GM13977 (cell line): ENCODE measurements at regions not wholly inside any gene's neighbourhood (a gene's known extent, or its start where the extent isn't known, plus 50 kb on each side); places are given as distances from the start of the nearest gene placed in this dataset.

Source experiments
- DNase-seq: peaks from one replicate; pipeline ENCODE4 v3.0.0; 2012; ENCODE audit warnings: low spot score
- CTCF ChIP-seq: IDR thresholded peaks from 2 replicates; pipeline ENCODE4 v1.5.1; 2012; ENCODE audit warnings: mild to moderate bottlenecking, control low read depth; ENCODE audit not compliant: insufficient read depth; ENCODE audit errors: extremely low read depth, missing control alignments
- in situ Hi-C: fragments of 300-500 bp; cut with MboI; formaldehyde crosslinking; loops from one replicate; pipeline ENCODE4 v1.12.0; 2022; ENCODE audit warnings: low sequenced_read_pairs, low pct_unique_long_range_greater_than_20kb, mixed read lengths, inconsistent platforms; ENCODE audit not compliant: unreplicated experiment

GRCh38 chr6:68013780-68014515 lies 621.1 kb upstream of the ADGRB3 start:
- TF ChIP-seq CTCF, result no peak
- no peak for DNase-seq
- in situ Hi-C loops, result no loop called here

GRCh38 chr6:68012822-68013221 lies 622.3 kb upstream of the ADGRB3 start:
- no peak for TF ChIP-seq CTCF
- in situ Hi-C loops, result no loop called here
- DNase-seq, result no peak

GRCh38 chr6:68010936-68011335 lies 624.1 kb upstream of the ADGRB3 start:
- DNase-seq, result no peak
- TF ChIP-seq CTCF, result no peak
- in situ Hi-C loops, result no loop called here

- no peak for TF ChIP-seq CTCF
- peak; percentile 22 for DNase-seq
- in situ Hi-C loops, result no loop called here
These were observed 626.6 kb upstream of the ADGRB3 start for GRCh38 chr6:68008445-68008844.

GRCh38 chr6:68007717-68008116 lies 627.4 kb upstream of the ADGRB3 start:
- no peak for DNase-seq
- in situ Hi-C loops, result no loop called here
- TF ChIP-seq CTCF, result no peak

GRCh38 chr6:67986694-67987232 lies 648.3 kb upstream of the ADGRB3 start:
- TF ChIP-seq CTCF, result no peak
- in situ Hi-C loops, result no loop called here
- no peak for DNase-seq
